Panc1 (cell line): ENCODE measurements at regions not wholly inside any gene's neighbourhood (a gene's known extent, or its start where the extent isn't known, plus 50 kb on each side); places are given as distances from the start of the nearest gene placed in this dataset.
"Not testable (repeated sequence)": the region's sequence is repeated elsewhere in the genome, so short reads cannot be mapped to it uniquely, and the experiment has no call there.

Experiments used
- ATAC-seq: fragments of 200-7000 bp; cut with Tn5 transposase; 2 replicates; pipeline ENCODE4 v1.9.1; 2020; ENCODE audit warnings: mild to moderate bottlenecking, moderate library complexity
- BruUV-seq: library from RNA; stranded (reverse); fragments of 400-500 nt; replicated peaks from 2 replicates; lab custom pipeline; 2021; lab: Mats Ljungman, UMichigan
- CTCF ChIA-PET: fragments of 300-600 bp; sonication (Branson Sonifier 250); formaldehyde crosslinking; loops from one replicate; lab custom pipeline; 2022; ENCODE audit warnings: antibody characterized with exemption; lab: Charles Lee
- POLR2A ChIA-PET: fragments of 300-600 bp; sonication (Branson Sonifier 250); formaldehyde crosslinking; loops from one replicate; lab custom pipeline; 2022; ENCODE audit warnings: antibody characterized with exemption; lab: Charles Lee
- DNase-seq: peaks from one replicate; pipeline ENCODE4 v3.0.0-alpha.2; 2010; ENCODE audit warnings: low read depth, low spot score
- H3K27ac ChIP-seq: 2 replicates; pipeline ENCODE4 v1.5.1; 2011; ENCODE audit warnings: mild to moderate bottlenecking, low read length, inconsistent platforms
- H3K27me3 ChIP-seq: fragments of 200-500 bp; sonication (Bioruptor generic); 2 replicates; pipeline ENCODE4 v1.6.0; 2014; ENCODE audit warnings: low read length, inconsistent platforms; ENCODE audit not compliant: control insufficient read depth, insufficient read depth
- H3K36me3 ChIP-seq: fragments of 200-500 bp; sonication (Bioruptor generic); 2 replicates; pipeline ENCODE4 v1.5.1; 2014; ENCODE audit warnings: inconsistent platforms, mild to moderate bottlenecking, low read length, moderate library complexity; ENCODE audit not compliant: control insufficient read depth, insufficient read depth
- H3K4me1 ChIP-seq: 2 replicates; pipeline ENCODE4 v1.5.1; 2011; ENCODE audit warnings: inconsistent platforms, mild to moderate bottlenecking, low read length, moderate library complexity; ENCODE audit not compliant: control insufficient read depth, insufficient read depth
- H3K4me3 ChIP-seq, 2 experiments: 2 replicates each; pipeline ENCODE4 v1.5.1; 2011 to 2012; ENCODE audit warnings: low read depth in 2 of 2, low read length in 2 of 2, mild to moderate bottlenecking in 2 of 2, inconsistent platforms in 1 of 2, moderate library complexity in 1 of 2
- H3K9me3 ChIP-seq: fragments of 200-500 bp; sonication (Bioruptor generic); 2 replicates; pipeline ENCODE4 v1.5.1; 2014; ENCODE audit warnings: low read depth, mild to moderate bottlenecking, inconsistent platforms, low read length, moderate library complexity; ENCODE audit not compliant: control insufficient read depth, insufficient read depth
- POLR2AphosphoS5 ChIP-seq: IDR thresholded peaks from 2 replicates; pipeline ENCODE4 v1.6.1; 2012; ENCODE audit warnings: mild to moderate bottlenecking, low read depth, low read length, moderate library complexity
- SIN3A ChIP-seq: IDR thresholded peaks from 2 replicates; pipeline ENCODE4 v1.6.1; 2012; ENCODE audit warnings: low read depth, mild to moderate bottlenecking, low read length, moderate library complexity, borderline replicate concordance; ENCODE audit not compliant: insufficient read depth
- TCF7L2 ChIP-seq: IDR thresholded peaks from 2 replicates; pipeline ENCODE4 v1.6.1; 2011; ENCODE audit warnings: mild to moderate bottlenecking, low read depth, low read length, inconsistent platforms
- in situ Hi-C: cut with HindIII; loops from 2 replicates; pipeline ENCODE4 v1.10.0; 2016; ENCODE audit warnings: low sequenced_read_pairs, low pct_unique_long_range_greater_than_20kb
- intact Hi-C: fragments of 100-400 bp; cut with micrococcal nuclease; formaldehyde crosslinking; loops from one replicate; pipeline ENCODE4 v1.10.0; 2022; ENCODE audit not compliant: unreplicated experiment
- TF ChIP-seq, protein P1 (sequence below), 2 experiments: IDR thresholded peaks; 2 replicates each; pipeline ENCODE4 v1.6.1; 2011 to 2012; ENCODE audit warnings: low read depth in 2 of 2, control low read depth in 1 of 2, low read length in 1 of 2, mild to moderate bottlenecking in 1 of 2, moderate library complexity in 1 of 2; ENCODE audit not compliant: insufficient read depth in 1 of 2
- TF ChIP-seq, protein P2 (sequence below): fragments of 450-650 bp; IDR thresholded peaks from 2 replicates; pipeline ENCODE4 v1.5.1; 2017; ENCODE audit warnings: mild to moderate bottlenecking

DNA sequence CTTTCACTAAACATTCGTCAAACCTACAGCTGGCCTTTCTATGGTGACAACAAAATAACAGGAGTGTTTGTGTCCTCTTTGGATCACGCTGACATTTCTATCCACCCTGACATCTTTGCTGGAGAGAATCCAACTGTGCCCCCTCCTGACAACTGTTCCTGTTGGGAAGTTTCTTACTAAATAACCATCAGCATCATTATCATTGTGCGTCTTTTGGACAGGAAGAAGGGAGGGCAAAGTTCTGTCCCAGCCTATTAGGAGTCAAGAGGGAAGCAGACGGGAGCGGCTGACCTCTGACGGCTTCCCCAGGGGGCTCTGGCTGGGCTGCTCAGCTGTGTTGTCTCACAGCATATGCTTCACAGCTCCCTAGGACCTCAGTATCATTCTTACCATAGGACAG, 195.9 kb upstream of the SULF2 start:
- intact Hi-C loops, result no loop called here
- no peak for DNase-seq
- H3K4me1 ChIP-seq, result 0 out of 2 replicates have a peak, but pooled peaks cover 2% of the 10 kb centered on the region
- TF ChIP-seq POLR2AphosphoS5 (no peak), SIN3A (no peak), TCF7L2 (no peak)
- TF ChIP-seq, protein P1, sequence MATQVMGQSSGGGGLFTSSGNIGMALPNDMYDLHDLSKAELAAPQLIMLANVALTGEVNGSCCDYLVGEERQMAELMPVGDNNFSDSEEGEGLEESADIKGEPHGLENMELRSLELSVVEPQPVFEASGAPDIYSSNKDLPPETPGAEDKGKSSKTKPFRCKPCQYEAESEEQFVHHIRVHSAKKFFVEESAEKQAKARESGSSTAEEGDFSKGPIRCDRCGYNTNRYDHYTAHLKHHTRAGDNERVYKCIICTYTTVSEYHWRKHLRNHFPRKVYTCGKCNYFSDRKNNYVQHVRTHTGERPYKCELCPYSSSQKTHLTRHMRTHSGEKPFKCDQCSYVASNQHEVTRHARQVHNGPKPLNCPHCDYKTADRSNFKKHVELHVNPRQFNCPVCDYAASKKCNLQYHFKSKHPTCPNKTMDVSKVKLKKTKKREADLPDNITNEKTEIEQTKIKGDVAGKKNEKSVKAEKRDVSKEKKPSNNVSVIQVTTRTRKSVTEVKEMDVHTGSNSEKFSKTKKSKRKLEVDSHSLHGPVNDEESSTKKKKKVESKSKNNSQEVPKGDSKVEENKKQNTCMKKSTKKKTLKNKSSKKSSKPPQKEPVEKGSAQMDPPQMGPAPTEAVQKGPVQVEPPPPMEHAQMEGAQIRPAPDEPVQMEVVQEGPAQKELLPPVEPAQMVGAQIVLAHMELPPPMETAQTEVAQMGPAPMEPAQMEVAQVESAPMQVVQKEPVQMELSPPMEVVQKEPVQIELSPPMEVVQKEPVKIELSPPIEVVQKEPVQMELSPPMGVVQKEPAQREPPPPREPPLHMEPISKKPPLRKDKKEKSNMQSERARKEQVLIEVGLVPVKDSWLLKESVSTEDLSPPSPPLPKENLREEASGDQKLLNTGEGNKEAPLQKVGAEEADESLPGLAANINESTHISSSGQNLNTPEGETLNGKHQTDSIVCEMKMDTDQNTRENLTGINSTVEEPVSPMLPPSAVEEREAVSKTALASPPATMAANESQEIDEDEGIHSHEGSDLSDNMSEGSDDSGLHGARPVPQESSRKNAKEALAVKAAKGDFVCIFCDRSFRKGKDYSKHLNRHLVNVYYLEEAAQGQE (IDR thresholded peaks at IDR 0.05; ENCODE audit: insufficient read depth in 1 of 2, low read depth in 2 of 2, low read length in 1 of 2), result no peak
- TF ChIP-seq, protein P2, sequence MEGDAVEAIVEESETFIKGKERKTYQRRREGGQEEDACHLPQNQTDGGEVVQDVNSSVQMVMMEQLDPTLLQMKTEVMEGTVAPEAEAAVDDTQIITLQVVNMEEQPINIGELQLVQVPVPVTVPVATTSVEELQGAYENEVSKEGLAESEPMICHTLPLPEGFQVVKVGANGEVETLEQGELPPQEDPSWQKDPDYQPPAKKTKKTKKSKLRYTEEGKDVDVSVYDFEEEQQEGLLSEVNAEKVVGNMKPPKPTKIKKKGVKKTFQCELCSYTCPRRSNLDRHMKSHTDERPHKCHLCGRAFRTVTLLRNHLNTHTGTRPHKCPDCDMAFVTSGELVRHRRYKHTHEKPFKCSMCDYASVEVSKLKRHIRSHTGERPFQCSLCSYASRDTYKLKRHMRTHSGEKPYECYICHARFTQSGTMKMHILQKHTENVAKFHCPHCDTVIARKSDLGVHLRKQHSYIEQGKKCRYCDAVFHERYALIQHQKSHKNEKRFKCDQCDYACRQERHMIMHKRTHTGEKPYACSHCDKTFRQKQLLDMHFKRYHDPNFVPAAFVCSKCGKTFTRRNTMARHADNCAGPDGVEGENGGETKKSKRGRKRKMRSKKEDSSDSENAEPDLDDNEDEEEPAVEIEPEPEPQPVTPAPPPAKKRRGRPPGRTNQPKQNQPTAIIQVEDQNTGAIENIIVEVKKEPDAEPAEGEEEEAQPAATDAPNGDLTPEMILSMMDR, result no peak
- no peak overlapping the region for H3K4me3 ChIP-seq
- POLR2A ChIA-PET, result no interaction called here
- no TSS peak for BruUV-seq
- no peaks in the 10 kb centered on the region for H3K9me3 ChIP-seq
- CTCF ChIA-PET, result no interaction called here
- no peak overlapping the region for H3K27ac ChIP-seq
- in situ Hi-C loops, result no loop called here
- no peak for ATAC-seq
- H3K36me3 ChIP-seq, result no peaks in the 10 kb centered on the region
- H3K27me3 ChIP-seq, result no peaks in the 10 kb centered on the region

DNA sequence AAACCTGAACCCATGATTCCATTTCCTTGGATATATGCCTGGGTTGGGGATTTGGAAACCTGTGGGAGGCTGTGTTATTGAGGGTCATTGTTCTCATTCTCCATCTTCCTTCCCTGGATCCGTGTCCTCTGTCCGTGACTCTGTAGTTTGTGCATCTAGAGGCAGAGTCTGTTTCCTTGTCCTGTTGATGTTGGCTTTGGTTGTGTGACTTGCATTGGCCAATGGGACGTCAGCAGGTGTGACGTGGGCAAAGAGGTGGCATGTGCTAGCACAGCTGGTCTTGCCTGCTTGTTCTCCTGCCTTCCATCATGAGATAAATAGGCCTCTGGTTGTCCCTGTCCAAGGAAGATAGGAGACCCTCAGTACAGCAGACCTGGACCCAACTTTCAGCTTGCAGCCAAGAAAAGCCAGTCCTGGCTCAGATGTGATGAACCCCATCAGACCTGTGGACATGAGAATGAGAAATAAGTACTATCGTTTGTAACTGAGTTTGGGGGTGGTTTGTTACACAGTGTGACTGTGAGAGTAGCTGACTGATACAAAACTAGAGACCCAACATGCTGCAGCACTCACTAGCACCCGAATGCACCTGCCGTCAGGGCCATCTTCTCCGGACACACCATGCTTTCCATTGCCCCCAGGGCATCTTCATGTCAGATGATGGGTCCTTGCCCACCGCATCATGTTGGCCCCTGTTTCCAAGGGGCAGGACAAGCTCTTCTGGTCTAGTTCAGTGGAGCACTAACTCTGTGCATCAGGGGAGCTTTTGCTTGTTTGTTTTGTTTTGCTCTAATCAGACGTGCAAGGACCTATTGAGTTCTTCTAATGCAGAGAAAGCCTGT, 195.3 kb upstream of the SULF2 start:
- ATAC-seq (no peak), DNase-seq (no peak)
- Histone ChIP-seq H3K4me3 (no peak overlapping the region), H3K4me1 (0 out of 2 replicates have a peak, but pooled peaks cover 2% of the 10 kb centered on the region), H3K36me3 (no peaks in the 10 kb centered on the region), H3K27me3 (no peaks in the 10 kb centered on the region), H3K9me3 (no peaks in the 10 kb centered on the region), H3K27ac (no peak overlapping the region)
- TF ChIP-seq, protein P1 (IDR thresholded peaks at IDR 0.05; ENCODE audit: insufficient read depth in 1 of 2, low read depth in 2 of 2, low read length in 1 of 2), result no peak
- TF ChIP-seq POLR2AphosphoS5 (no peak), SIN3A (no peak), TCF7L2 (no peak)
- TF ChIP-seq, protein P2, result no peak
- CTCF ChIA-PET, result no interaction called here
- in situ Hi-C loops, result no loop called here
- BruUV-seq, result no TSS peak
- POLR2A ChIA-PET, result no interaction called here
- intact Hi-C loops, result no loop called here

DNA sequence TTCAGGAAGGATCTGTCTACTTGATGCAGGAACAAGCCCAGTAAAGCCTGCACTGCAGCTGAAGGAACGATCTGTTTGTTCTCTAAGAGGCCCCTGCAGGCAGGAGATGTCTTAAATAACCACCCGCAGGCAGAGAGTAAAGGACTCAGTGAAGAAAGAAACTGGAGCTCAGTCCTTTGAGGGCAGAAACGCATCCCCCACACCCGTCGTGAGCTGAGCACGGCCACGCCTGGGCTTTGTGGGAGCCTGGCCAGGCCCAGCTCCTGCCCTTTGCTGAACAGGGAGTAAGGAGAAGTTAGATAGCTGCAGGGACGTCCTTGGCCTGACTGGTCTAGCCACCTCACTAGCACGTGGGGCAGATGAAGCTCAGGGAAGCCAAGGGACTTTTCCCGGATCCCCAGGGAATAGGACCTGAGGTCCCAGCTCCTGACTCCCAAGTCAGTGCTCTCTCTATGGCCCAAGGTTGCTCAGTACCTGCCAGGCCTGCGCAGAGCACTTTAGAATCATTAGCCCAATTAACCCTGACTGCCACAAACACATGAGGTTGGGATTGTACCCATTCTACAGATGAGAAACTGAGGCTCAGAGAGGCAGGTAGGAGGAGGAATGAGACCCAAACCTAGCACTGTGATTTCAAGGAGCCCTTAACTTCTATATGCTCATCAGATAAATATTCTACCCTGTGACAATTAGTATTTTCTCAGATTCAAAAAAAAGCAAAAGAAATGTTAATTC, 194.2 kb upstream of the SULF2 start:
- H3K4me3 ChIP-seq, POLR2A ChIA-PET, intact Hi-C loops, BruUV-seq, in situ Hi-C loops, H3K27me3 ChIP-seq, ATAC-seq, H3K36me3 ChIP-seq, H3K4me1 ChIP-seq, H3K27ac ChIP-seq, H3K9me3 ChIP-seq, DNase-seq: not testable (repeated sequence)
- CTCF ChIA-PET, result interaction anchor here (0.6 kb wide), 1 partner anchor 35 kb away, joined by 11 read pairs; no protein-coding TSS in a partner anchor
